ENCODE measurements at regions not wholly inside any gene's neighbourhood (a gene's known extent, or its start where the extent isn't known, plus 50 kb on each side); places are given as distances from the start of the nearest gene placed in this dataset.

DNA sequence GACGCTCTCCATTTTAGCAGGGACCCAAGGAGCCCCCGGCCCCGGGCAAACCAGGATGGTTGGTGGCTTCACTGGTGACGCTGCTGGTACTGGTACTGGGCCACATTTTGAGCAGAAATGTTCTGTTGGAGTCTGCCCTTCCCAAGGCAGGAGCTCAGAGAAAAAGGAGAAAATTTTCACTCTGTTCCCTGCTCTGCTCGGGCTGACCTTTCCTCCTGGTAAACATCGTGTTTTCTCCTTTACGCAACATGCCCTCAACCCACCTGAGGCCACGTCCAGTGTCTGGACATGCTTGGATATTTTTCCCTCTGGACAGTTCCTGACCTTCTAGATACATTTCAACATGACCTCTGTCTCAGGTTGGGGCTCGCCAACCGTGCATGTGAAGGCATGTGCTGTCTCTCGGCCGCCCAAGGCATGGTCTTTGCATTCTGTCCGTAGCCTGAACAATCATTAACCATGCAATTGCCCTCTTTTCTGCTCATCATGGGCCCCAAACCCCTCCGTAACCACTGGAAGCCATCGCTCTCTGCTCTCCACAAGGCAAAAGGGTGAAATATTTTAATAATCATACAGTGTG, 115.2 kb upstream of the PEG3 start:
- Histone ChIP-seq H3K4me1 (no peaks in the 10 kb centered on the region), H3K27ac (no peak overlapping the region), H3K9me3 (peaks cover 0 to 52% (median 0%) of the 10 kb centered on the region in 4 donors), H3K4me3 (no peak overlapping the region), H3K36me3 (no peaks in the 10 kb centered on the region), H3K27me3 (no peaks in the 10 kb centered on the region)
- WGBS, 2 donors, result 68 to 71% methylated on average over 13 to 15 of the region's 15 CpGs
- TF ChIP-seq POLR2A (IDR thresholded peaks at IDR 0.05), result no peak
- TF ChIP-seq, protein P1, sequence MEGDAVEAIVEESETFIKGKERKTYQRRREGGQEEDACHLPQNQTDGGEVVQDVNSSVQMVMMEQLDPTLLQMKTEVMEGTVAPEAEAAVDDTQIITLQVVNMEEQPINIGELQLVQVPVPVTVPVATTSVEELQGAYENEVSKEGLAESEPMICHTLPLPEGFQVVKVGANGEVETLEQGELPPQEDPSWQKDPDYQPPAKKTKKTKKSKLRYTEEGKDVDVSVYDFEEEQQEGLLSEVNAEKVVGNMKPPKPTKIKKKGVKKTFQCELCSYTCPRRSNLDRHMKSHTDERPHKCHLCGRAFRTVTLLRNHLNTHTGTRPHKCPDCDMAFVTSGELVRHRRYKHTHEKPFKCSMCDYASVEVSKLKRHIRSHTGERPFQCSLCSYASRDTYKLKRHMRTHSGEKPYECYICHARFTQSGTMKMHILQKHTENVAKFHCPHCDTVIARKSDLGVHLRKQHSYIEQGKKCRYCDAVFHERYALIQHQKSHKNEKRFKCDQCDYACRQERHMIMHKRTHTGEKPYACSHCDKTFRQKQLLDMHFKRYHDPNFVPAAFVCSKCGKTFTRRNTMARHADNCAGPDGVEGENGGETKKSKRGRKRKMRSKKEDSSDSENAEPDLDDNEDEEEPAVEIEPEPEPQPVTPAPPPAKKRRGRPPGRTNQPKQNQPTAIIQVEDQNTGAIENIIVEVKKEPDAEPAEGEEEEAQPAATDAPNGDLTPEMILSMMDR (IDR thresholded peaks at IDR 0.05), result no peak
- TF ChIP-seq EP300 (IDR thresholded peaks at IDR 0.05), result no peak
- no peak for DNase-seq (ENCODE audit: low spot score in 2 of 2)

- no peak for DNase-seq (ENCODE audit: low spot score in 2 of 2)
- no peak overlapping the region for H3K4me3 ChIP-seq
- H3K36me3 ChIP-seq, result no peaks in the 10 kb centered on the region
- no peak overlapping the region for H3K27ac ChIP-seq
- H3K9me3 ChIP-seq, result peaks cover 0 to 45% (median 0%) of the 10 kb centered on the region in 4 donors
- no peaks in the 10 kb centered on the region for H3K27me3 ChIP-seq
- WGBS, 2 donors, result 81 to 83% methylated on average over 14 of the region's 14 CpGs
- no peaks in the 10 kb centered on the region for H3K4me1 ChIP-seq
- TF ChIP-seq POLR2A (IDR thresholded peaks at IDR 0.05) (no peak), EP300 (IDR thresholded peaks at IDR 0.05) (no peak)
- TF ChIP-seq, protein P1 (IDR thresholded peaks at IDR 0.05), result no peak
Observed at GRCh38 chr19:56956503-56957226, 116.1 kb upstream of the PEG3 start.

- no peaks in the 10 kb centered on the region for H3K4me1 ChIP-seq
- H3K9me3 ChIP-seq, result peaks cover 0 to 33% (median 0%) of the 10 kb centered on the region in 4 donors
- 49 to 51% methylated on average over 4 of the region's 4 CpGs for WGBS, 2 donors
- no peaks in the 10 kb centered on the region for H3K27me3 ChIP-seq
- no peaks in the 10 kb centered on the region for H3K36me3 ChIP-seq
- no peak overlapping the region for H3K27ac ChIP-seq
- no peak for TF ChIP-seq POLR2A (IDR thresholded peaks at IDR 0.05)
- TF ChIP-seq EP300 (IDR thresholded peaks at IDR 0.05), result no peak
- TF ChIP-seq, protein P1 (IDR thresholded peaks at IDR 0.05), result no peak
- H3K4me3 ChIP-seq, result no peak overlapping the region
- DNase-seq (ENCODE audit: low spot score in 2 of 2), result no peak
Observed at GRCh38 chr19:56959205-56959604, 118.7 kb upstream of the PEG3 start.

- TF ChIP-seq, protein P1 (IDR thresholded peaks at IDR 0.05), result no peak
- TF ChIP-seq POLR2A (IDR thresholded peaks at IDR 0.05), result no peak
- no peak for TF ChIP-seq EP300 (IDR thresholded peaks at IDR 0.05)
- Histone ChIP-seq H3K4me3 (no peak overlapping the region), H3K27me3 (no peaks in the 10 kb centered on the region), H3K36me3 (no peaks in the 10 kb centered on the region), H3K9me3 (peaks cover 0 to 27% (median 0%) of the 10 kb centered on the region in 4 donors), H3K27ac (no peak overlapping the region), H3K4me1 (no peaks in the 10 kb centered on the region)
- 67 to 71% methylated on average over 7 of the region's 7 CpGs for WGBS, 2 donors
- no peak for DNase-seq (ENCODE audit: low spot score in 2 of 2)
Observed at GRCh38 chr19:56960959-56961543, 120.5 kb upstream of the PEG3 start.

GRCh38 chr19:56964410-56964920, 123.9 kb upstream of the PEG3 start:
- Histone ChIP-seq H3K27me3 (no peaks in the 10 kb centered on the region), H3K9me3 (peaks cover 0 to 22% (median 0%) of the 10 kb centered on the region in 4 donors), H3K27ac (no peak overlapping the region), H3K36me3 (no peaks in the 10 kb centered on the region), H3K4me3 (no peak overlapping the region), H3K4me1 (no peaks in the 10 kb centered on the region)
- no peak for TF ChIP-seq POLR2A (IDR thresholded peaks at IDR 0.05)
- TF ChIP-seq EP300 (IDR thresholded peaks at IDR 0.05), result no peak
- TF ChIP-seq, protein P1 (IDR thresholded peaks at IDR 0.05), result no peak
- DNase-seq (ENCODE audit: low spot score in 2 of 2), result no peak
- WGBS, 2 donors, result 71 to 83% methylated on average over 8 of the region's 8 CpGs

Data from tibial nerve (tissue), 4 donors.